ENCODE measurements at regions not wholly inside any gene's neighbourhood (a gene's known extent, or its start where the extent isn't known, plus 50 kb on each side); places are given as distances from the start of the nearest gene placed in this dataset.

GRCh38 chr1:63721531-63722189 is 52.2 kb upstream of the ROR1 start:
- 50 to 69% methylated on average over 1 to 3 of the region's 3 CpGs for WGBS, 2 donors (ENCODE audit: low coverage in 1 of 2)
- in situ Hi-C loops (cut with MboI; ENCODE audit: low pct_ligation_motif_present in 1 of 4, low pct_unique_long_range_greater_than_20kb in 1 of 4, low sequenced_read_pairs in 3 of 4) = no loop called here
- Histone ChIP-seq H3K36me3 (no peaks in the 10 kb centered on the region), H3K27ac (no peak overlapping the region), H3K4me3 (no peak overlapping the region), H3K27me3 (no peaks in the 10 kb centered on the region), H3K4me1 (no peaks in the 10 kb centered on the region), H3K9me3 (no peaks in the 10 kb centered on the region)
- DNase-seq = no peak
- TF ChIP-seq CTCF (IDR thresholded peaks at IDR 0.05) = no peak
- TF ChIP-seq EP300 (IDR thresholded peaks at IDR 0.05; ENCODE audit: low read depth) = no peak
- TF ChIP-seq POLR2AphosphoS5 (IDR thresholded peaks at IDR 0.05) = no peak
- intact Hi-C loops (cut with DNase I; ENCODE audit: low total_unique reads) = no loop called here

GRCh38 chr1:63723602-63724001 is 50.2 kb upstream of the ROR1 start:
- H3K36me3 ChIP-seq = no peaks in the 10 kb centered on the region
- in situ Hi-C loops (cut with MboI; ENCODE audit: low pct_ligation_motif_present in 1 of 4, low pct_unique_long_range_greater_than_20kb in 1 of 4, low sequenced_read_pairs in 3 of 4) = no loop called here
- no peak for TF ChIP-seq EP300 (IDR thresholded peaks at IDR 0.05; ENCODE audit: low read depth)
- no peak for TF ChIP-seq POLR2AphosphoS5 (IDR thresholded peaks at IDR 0.05)
- 55 to 63% methylated on average over 1 to 3 of the region's 3 CpGs for WGBS, 2 donors (ENCODE audit: low coverage in 1 of 2)
- H3K4me3 ChIP-seq = no peak overlapping the region
- no peaks in the 10 kb centered on the region for H3K27me3 ChIP-seq
- DNase-seq = no peak
- no peak overlapping the region for H3K27ac ChIP-seq
- H3K4me1 ChIP-seq = no peaks in the 10 kb centered on the region
- intact Hi-C loops (cut with DNase I; ENCODE audit: low total_unique reads) = no loop called here
- no peaks in the 10 kb centered on the region for H3K9me3 ChIP-seq

Measured in transverse colon (tissue), 4 donors.